ENCODE measurements at regions not wholly inside any gene's neighbourhood (a gene's known extent, or its start where the extent isn't known, plus 50 kb on each side); places are given as distances from the start of the nearest gene placed in this dataset.

DNA sequence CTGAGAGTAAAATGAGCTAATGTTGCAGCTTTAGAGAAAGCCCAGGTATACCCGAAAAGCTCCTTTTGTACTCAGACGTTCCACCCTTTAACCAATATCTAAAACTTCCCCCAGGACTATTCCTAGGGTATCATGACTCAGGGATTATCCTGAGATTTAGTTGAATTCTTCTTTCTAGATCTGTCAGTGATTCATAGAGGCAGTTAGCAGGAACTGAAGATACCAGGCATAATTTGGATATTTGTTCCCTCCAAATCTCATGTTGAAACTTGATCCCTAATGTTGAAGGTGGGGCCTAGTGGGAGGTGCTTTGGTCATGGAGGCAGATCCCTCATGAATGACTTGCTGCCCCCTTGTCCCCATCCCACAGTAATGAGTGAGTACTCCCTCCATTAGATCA, 161.2 kb upstream of the LRP1B start:
- TF ChIP-seq CHD2 (IDR thresholded peaks at IDR 0.05; ENCODE audit: low read length) = no peak
- no peak for TF ChIP-seq TCF12 (IDR thresholded peaks at IDR 0.05; ENCODE audit: low read depth, low read length)
- TF ChIP-seq GABPA (IDR thresholded peaks at IDR 0.05; ENCODE audit: borderline replicate concordance, insufficient read depth, low read length) = no peak
- TF ChIP-seq POLR2A (IDR thresholded peaks at IDR 0.05; ENCODE audit: control extremely low read depth in 1 of 2, low read depth in 2 of 2, low read length in 2 of 2) = no peak
- TF ChIP-seq, protein P1, sequence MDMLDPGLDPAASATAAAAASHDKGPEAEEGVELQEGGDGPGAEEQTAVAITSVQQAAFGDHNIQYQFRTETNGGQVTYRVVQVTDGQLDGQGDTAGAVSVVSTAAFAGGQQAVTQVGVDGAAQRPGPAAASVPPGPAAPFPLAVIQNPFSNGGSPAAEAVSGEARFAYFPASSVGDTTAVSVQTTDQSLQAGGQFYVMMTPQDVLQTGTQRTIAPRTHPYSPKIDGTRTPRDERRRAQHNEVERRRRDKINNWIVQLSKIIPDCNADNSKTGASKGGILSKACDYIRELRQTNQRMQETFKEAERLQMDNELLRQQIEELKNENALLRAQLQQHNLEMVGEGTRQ (IDR thresholded peaks at IDR 0.05; ENCODE audit: low read length) = no peak

Data from H1 (cell line).